NCI-H345 (cell line): ENCODE measurements at regions not wholly inside any gene's neighbourhood (a gene's known extent, or its start where the extent isn't known, plus 50 kb on each side); places are given as distances from the start of the nearest gene placed in this dataset.

Experiments
- DNase-seq: peaks from one replicate; lab custom pipeline; 2025; lab: John Stamatoyannopoulos, UW

GRCh38 chr16:61323456-61323855 lies 712.8 kb downstream of the CDH8 start:
- no peak for DNase-seq

- DNase-seq = no peak
Measured at GRCh38 chr16:61320791-61321190, 715.4 kb downstream of the CDH8 start.

GRCh38 chr16:61313931-61314330 lies 722.3 kb downstream of the CDH8 start:
- DNase-seq = no peak

GRCh38 chr16:61309386-61309785 lies 726.9 kb downstream of the CDH8 start:
- DNase-seq = no peak

GRCh38 chr16:61306204-61306603 lies 730.0 kb downstream of the CDH8 start:
- DNase-seq = no peak

GRCh38 chr16:61296814-61297213 lies 739.4 kb downstream of the CDH8 start:
- DNase-seq = no peak

GRCh38 chr16:61296305-61296704 lies 739.9 kb downstream of the CDH8 start:
- DNase-seq = no peak

GRCh38 chr16:61295311-61295710 lies 740.9 kb downstream of the CDH8 start:
- DNase-seq = no peak

GRCh38 chr16:61289141-61289540 lies 747.1 kb downstream of the CDH8 start:
- DNase-seq = no peak

- no peak for DNase-seq
Measured at GRCh38 chr16:61277849-61278248, 758.4 kb downstream of the CDH8 start.

- no peak for DNase-seq
Measured at GRCh38 chr16:61274211-61274610, 762.0 kb downstream of the CDH8 start.

GRCh38 chr16:61270726-61271125 lies 765.5 kb downstream of the CDH8 start:
- no peak for DNase-seq

- no peak for DNase-seq
Measured at GRCh38 chr16:61263400-61263799, 772.8 kb downstream of the CDH8 start.

GRCh38 chr16:61261315-61261714 lies 774.9 kb downstream of the CDH8 start:
- DNase-seq = no peak

GRCh38 chr16:61246592-61246991 lies 789.6 kb downstream of the CDH8 start:
- no peak for DNase-seq

- DNase-seq = no peak
Measured at GRCh38 chr16:61243954-61244353, 792.3 kb downstream of the CDH8 start.

- no peak for DNase-seq
Measured at GRCh38 chr16:61237884-61238485, 798.3 kb downstream of the CDH8 start.

GRCh38 chr16:61233713-61234112 lies 802.5 kb downstream of the CDH8 start:
- no peak for DNase-seq

- DNase-seq = no peak
Measured at GRCh38 chr16:61228371-61228770, 807.9 kb downstream of the CDH8 start.

GRCh38 chr16:61215605-61216004 lies 820.6 kb downstream of the CDH8 start:
- DNase-seq = no peak

GRCh38 chr16:61214780-61215179 lies 821.5 kb downstream of the CDH8 start:
- DNase-seq = no peak

- DNase-seq = no peak
Measured at GRCh38 chr16:61210076-61210475, 826.2 kb downstream of the CDH8 start.

GRCh38 chr16:61195006-61195405 lies 841.2 kb downstream of the CDH8 start:
- no peak for DNase-seq

- no peak for DNase-seq
Measured at GRCh38 chr16:61194573-61194972, 841.7 kb downstream of the CDH8 start.

GRCh38 chr16:61182391-61182790 lies 853.8 kb downstream of the CDH8 start:
- no peak for DNase-seq
